ENCODE measurements at regions not wholly inside any gene's neighbourhood (a gene's known extent, or its start where the extent isn't known, plus 50 kb on each side); places are given as distances from the start of the nearest gene placed in this dataset.
A peak's percentile ranks its signal among the peaks of the same experiment; 100 is the strongest.

GRCh38 chrX:69228732-69229131, 63.5 kb upstream of the PJA1 start:
- DNase-seq (ENCODE audit: low spot score) = no peak

- DNase-seq (ENCODE audit: low spot score) = no peak
Measured at GRCh38 chrX:69226459-69227158, 61.4 kb upstream of the PJA1 start.

- DNase-seq (ENCODE audit: low spot score) = peak; percentile 51
Measured at GRCh38 chrX:69222103-69223090, 57.1 kb upstream of the PJA1 start.

- DNase-seq (ENCODE audit: low spot score) = no peak
Measured at GRCh38 chrX:69221239-69222102, 56.2 kb upstream of the PJA1 start.

GRCh38 chrX:69218407-69218997, 53.2 kb upstream of the PJA1 start:
- DNase-seq (ENCODE audit: low spot score) = no peak

- no peak for DNase-seq (ENCODE audit: low spot score)
Measured at GRCh38 chrX:69216911-69217310, 51.7 kb upstream of the PJA1 start.

GRCh38 chrX:69216446-69216845, 51.2 kb upstream of the PJA1 start:
- DNase-seq (ENCODE audit: low spot score) = no peak

GRCh38 chrX:69215161-69215875, 50.1 kb upstream of the PJA1 start:
- no peak for DNase-seq (ENCODE audit: low spot score)

Data from mucosa of gallbladder (tissue), 1 donor.